ENCODE measurements at regions not wholly inside any gene's neighbourhood (a gene's known extent, or its start where the extent isn't known, plus 50 kb on each side); places are given as distances from the start of the nearest gene placed in this dataset.

GRCh38 chr5:167849874-167850273 is 441.6 kb upstream of the WWC1 start:
- no peak overlapping the region for H2AFZ ChIP-seq
- no peaks in the 10 kb centered on the region for H3K9me3 ChIP-seq (ENCODE audit: low read depth)
- no peaks in the 10 kb centered on the region for H3K27me3 ChIP-seq
- WGBS (ENCODE audit: low lambda C conversion rate, missing lambda C conversion rate), result 79% methylated on average over 4 of the region's 4 CpGs
- no peak overlapping the region for H3K4me3 ChIP-seq
- H3K27ac ChIP-seq, result no peak overlapping the region
- no peak for DNase-seq (ENCODE audit: low spot score)
- no peaks in the 10 kb centered on the region for H3K9me2 ChIP-seq (replicated peaks; ENCODE audit: insufficient read depth)
- peaks cover 4% of the 10 kb centered on the region for H3K4me1 ChIP-seq (ENCODE audit: insufficient read depth)
- H3K36me3 ChIP-seq (replicated peaks; ENCODE audit: insufficient read depth, low read depth), result no peaks in the 10 kb centered on the region
- TF ChIP-seq CTCF (IDR thresholded peaks at IDR 0.05; ENCODE audit: poor library complexity), result no peak
- no peaks in the 10 kb centered on the region for H3K79me2 ChIP-seq
- no peak overlapping the region for H3K4me2 ChIP-seq
- no peaks in the 10 kb centered on the region for H4K20me1 ChIP-seq (ENCODE audit: insufficient read depth, poor library complexity, severe bottlenecking)

- Histone ChIP-seq H4K20me1 (ENCODE audit: insufficient read depth, poor library complexity, severe bottlenecking) (no peaks in the 10 kb centered on the region), H3K9me3 (ENCODE audit: low read depth) (no peaks in the 10 kb centered on the region), H3K4me1 (ENCODE audit: insufficient read depth) (peaks cover 4% of the 10 kb centered on the region), H3K79me2 (no peaks in the 10 kb centered on the region), H3K9me2 (replicated peaks; ENCODE audit: insufficient read depth) (no peaks in the 10 kb centered on the region), H3K27ac (no peak overlapping the region), H3K4me3 (no peak overlapping the region), H2AFZ (no peak overlapping the region), H3K27me3 (no peaks in the 10 kb centered on the region), H3K4me2 (no peak overlapping the region), H3K36me3 (replicated peaks; ENCODE audit: insufficient read depth, low read depth) (no peaks in the 10 kb centered on the region)
- WGBS (ENCODE audit: low lambda C conversion rate, missing lambda C conversion rate), result 42% methylated on average over 2 of the region's 2 CpGs
- no peak for TF ChIP-seq EZH2 (IDR thresholded peaks at IDR 0.05; ENCODE audit: borderline replicate concordance)
- no peak for TF ChIP-seq CTCF (IDR thresholded peaks at IDR 0.05; ENCODE audit: poor library complexity)
- TF ChIP-seq EZH2phosphoT487 (IDR thresholded peaks at IDR 0.05; ENCODE audit: low read depth, severe bottlenecking, unreplicated experiment), result no peak
- peak; percentile 13 for DNase-seq (ENCODE audit: low spot score)
Observed at GRCh38 chr5:167850911-167851310, 440.5 kb upstream of the WWC1 start.

GRCh38 chr5:167851416-167851815 is 440.0 kb upstream of the WWC1 start:
- TF ChIP-seq EZH2 (IDR thresholded peaks at IDR 0.05; ENCODE audit: borderline replicate concordance) (no peak), EZH2phosphoT487 (IDR thresholded peaks at IDR 0.05; ENCODE audit: low read depth, severe bottlenecking, unreplicated experiment) (no peak), CTCF (IDR thresholded peaks at IDR 0.05; ENCODE audit: poor library complexity) (no peak)
- Histone ChIP-seq H3K9me3 (ENCODE audit: low read depth) (no peaks in the 10 kb centered on the region), H3K9me2 (replicated peaks; ENCODE audit: insufficient read depth) (no peaks in the 10 kb centered on the region), H2AFZ (no peak overlapping the region), H3K4me3 (no peak overlapping the region), H4K20me1 (ENCODE audit: insufficient read depth, poor library complexity, severe bottlenecking) (no peaks in the 10 kb centered on the region), H3K4me1 (ENCODE audit: insufficient read depth) (peaks cover 4% of the 10 kb centered on the region), H3K27me3 (no peaks in the 10 kb centered on the region), H3K79me2 (no peaks in the 10 kb centered on the region), H3K4me2 (no peak overlapping the region), H3K27ac (no peak overlapping the region), H3K36me3 (replicated peaks; ENCODE audit: insufficient read depth, low read depth) (no peaks in the 10 kb centered on the region)
- no peak for DNase-seq (ENCODE audit: low spot score)
- WGBS (ENCODE audit: low lambda C conversion rate, missing lambda C conversion rate), result 83% methylated on average over 5 of the region's 5 CpGs

- no peaks in the 10 kb centered on the region for H3K9me2 ChIP-seq (replicated peaks; ENCODE audit: insufficient read depth)
- H3K27ac ChIP-seq, result no peak overlapping the region
- H3K79me2 ChIP-seq, result no peaks in the 10 kb centered on the region
- no peak overlapping the region for H3K4me3 ChIP-seq
- TF ChIP-seq CTCF (IDR thresholded peaks at IDR 0.05; ENCODE audit: poor library complexity) (no peak), EZH2phosphoT487 (IDR thresholded peaks at IDR 0.05; ENCODE audit: low read depth, severe bottlenecking, unreplicated experiment) (no peak), EZH2 (IDR thresholded peaks at IDR 0.05; ENCODE audit: borderline replicate concordance) (no peak)
- H4K20me1 ChIP-seq (ENCODE audit: insufficient read depth, poor library complexity, severe bottlenecking), result no peaks in the 10 kb centered on the region
- 92% methylated on average over 5 of the region's 5 CpGs for WGBS (ENCODE audit: low lambda C conversion rate, missing lambda C conversion rate)
- H3K4me1 ChIP-seq (ENCODE audit: insufficient read depth), result peaks cover 4% of the 10 kb centered on the region
- no peak for DNase-seq (ENCODE audit: low spot score)
- H2AFZ ChIP-seq, result no peak overlapping the region
- no peaks in the 10 kb centered on the region for H3K9me3 ChIP-seq (ENCODE audit: low read depth)
- no peaks in the 10 kb centered on the region for H3K27me3 ChIP-seq
- no peak overlapping the region for H3K4me2 ChIP-seq
- H3K36me3 ChIP-seq (replicated peaks; ENCODE audit: insufficient read depth, low read depth), result no peaks in the 10 kb centered on the region
Observed at GRCh38 chr5:167852515-167852914, 438.9 kb upstream of the WWC1 start.

Data from hepatocyte (in vitro differentiated cells).